Tibial artery (tissue), 4 donors: ENCODE measurements at regions not wholly inside any gene's neighbourhood (a gene's known extent, or its start where the extent isn't known, plus 50 kb on each side); places are given as distances from the start of the nearest gene placed in this dataset.

ENCODE experiments used
- DNase-seq, 2 donors: peaks; one replicate each; pipeline ENCODE4 v3.0.0-alpha.2; 2019
- H3K27ac ChIP-seq, 2 donors: fragments of 200-600 bp; sonication (generic) in 1 of 2; 1 replicate in 1 of 2; 2 replicates in 1 of 2; pipeline ENCODE4 v1.5.1; 2018 to 2019; ENCODE audit warnings: mild to moderate bottlenecking in 1 of 2
- H3K27me3 ChIP-seq, 2 donors: fragments of 200-600 bp; sonication (generic) in 1 of 2; one replicate each; pipeline versions ENCODE4 v1.5.1 to v1.6.0; 2016 to 2019
- H3K36me3 ChIP-seq, 3 donors: fragments of 200-600 bp; sonication (generic) in 2 of 3; one replicate each; pipeline ENCODE4 v1.5.1; 2016 to 2019; ENCODE audit warnings: mild to moderate bottlenecking in 2 of 3
- H3K4me1 ChIP-seq, 4 donors: fragments of 200-600 bp; sonication (generic) in 2 of 4; 1 replicate in 3 of 4; 2 replicates in 1 of 4; pipeline ENCODE4 v1.5.1; 2016 to 2019
- H3K4me3 ChIP-seq, 2 donors: fragments of 200-600 bp; sonication (generic) in 1 of 2; 1 replicate in 1 of 2; 2 replicates in 1 of 2; pipeline ENCODE4 v1.5.1; 2018 to 2019; ENCODE audit warnings: mild to moderate bottlenecking in 2 of 2
- H3K9me3 ChIP-seq, 3 donors: fragments of 200-600 bp; sonication (generic) in 1 of 3; one replicate each; pipeline ENCODE4 v1.5.1; 2016 to 2019
- intact Hi-C: fragments of 100-400 bp; cut with DNase I; formaldehyde crosslinking; loops from one replicate; pipeline ENCODE4 v1.15.0; 2023; ENCODE audit warnings: low total_unique reads
- TF ChIP-seq, protein P1 (sequence below), 2 experiments: fragments of 200-600 bp in 1 of 2; fragments of 450-650 bp in 1 of 2; IDR thresholded peaks; one replicate each; pipeline ENCODE4 v1.5.1; 2017 to 2019; ENCODE audit warnings: antibody characterized with exemption in 2 of 2, mild to moderate bottlenecking in 1 of 2, moderate library complexity in 1 of 2

DNA sequence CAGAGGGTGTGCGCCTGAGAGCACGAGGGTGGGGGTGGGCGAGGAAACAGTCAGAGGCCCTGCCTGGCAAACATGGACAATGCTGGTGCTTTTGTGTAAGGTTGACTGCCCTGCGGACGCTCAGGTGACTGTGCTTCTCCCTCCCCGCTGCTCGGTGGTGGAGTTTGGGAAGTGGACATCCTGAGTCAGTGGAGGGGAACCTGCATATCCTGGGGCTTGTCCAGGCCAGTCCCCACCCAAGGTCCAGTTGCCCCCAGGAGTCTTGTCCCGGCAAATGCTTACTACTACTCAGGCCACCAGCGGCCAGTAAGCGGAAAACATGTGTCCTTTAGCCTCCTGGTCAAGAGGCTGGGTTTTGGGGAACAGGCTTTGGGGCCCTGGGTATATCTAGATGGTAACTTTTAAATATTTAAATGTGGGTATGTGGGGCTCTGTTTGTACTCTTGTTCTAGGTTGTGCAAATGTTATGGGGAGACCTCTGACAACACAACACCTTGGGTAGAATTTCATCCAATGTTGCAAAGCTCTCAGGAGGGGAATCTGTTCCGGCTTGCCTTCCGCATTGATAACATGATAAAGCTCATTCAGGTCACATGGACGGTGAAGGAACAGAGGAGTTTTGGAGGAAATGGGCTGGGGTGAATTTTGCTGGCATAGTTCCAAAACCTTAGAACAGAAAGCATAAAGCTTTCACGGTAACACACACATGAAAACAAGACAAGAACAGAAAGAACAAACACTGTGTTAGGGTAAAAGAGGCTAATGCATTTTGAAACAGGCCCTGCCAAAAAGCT, 364.9 kb downstream of the PRDM2 start:
- Histone ChIP-seq H3K4me3 (no peak overlapping the region), H3K27me3 (no peaks in the 10 kb centered on the region), H3K36me3 (no peaks in the 10 kb centered on the region), H3K9me3 (no peaks in the 10 kb centered on the region), H3K4me1 (no peaks in the 10 kb centered on the region), H3K27ac (no peak overlapping the region)
- TF ChIP-seq, protein P1, sequence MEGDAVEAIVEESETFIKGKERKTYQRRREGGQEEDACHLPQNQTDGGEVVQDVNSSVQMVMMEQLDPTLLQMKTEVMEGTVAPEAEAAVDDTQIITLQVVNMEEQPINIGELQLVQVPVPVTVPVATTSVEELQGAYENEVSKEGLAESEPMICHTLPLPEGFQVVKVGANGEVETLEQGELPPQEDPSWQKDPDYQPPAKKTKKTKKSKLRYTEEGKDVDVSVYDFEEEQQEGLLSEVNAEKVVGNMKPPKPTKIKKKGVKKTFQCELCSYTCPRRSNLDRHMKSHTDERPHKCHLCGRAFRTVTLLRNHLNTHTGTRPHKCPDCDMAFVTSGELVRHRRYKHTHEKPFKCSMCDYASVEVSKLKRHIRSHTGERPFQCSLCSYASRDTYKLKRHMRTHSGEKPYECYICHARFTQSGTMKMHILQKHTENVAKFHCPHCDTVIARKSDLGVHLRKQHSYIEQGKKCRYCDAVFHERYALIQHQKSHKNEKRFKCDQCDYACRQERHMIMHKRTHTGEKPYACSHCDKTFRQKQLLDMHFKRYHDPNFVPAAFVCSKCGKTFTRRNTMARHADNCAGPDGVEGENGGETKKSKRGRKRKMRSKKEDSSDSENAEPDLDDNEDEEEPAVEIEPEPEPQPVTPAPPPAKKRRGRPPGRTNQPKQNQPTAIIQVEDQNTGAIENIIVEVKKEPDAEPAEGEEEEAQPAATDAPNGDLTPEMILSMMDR (IDR thresholded peaks at IDR 0.05), result no peak
- intact Hi-C loops, result no loop called here
- no peak for DNase-seq

DNA sequence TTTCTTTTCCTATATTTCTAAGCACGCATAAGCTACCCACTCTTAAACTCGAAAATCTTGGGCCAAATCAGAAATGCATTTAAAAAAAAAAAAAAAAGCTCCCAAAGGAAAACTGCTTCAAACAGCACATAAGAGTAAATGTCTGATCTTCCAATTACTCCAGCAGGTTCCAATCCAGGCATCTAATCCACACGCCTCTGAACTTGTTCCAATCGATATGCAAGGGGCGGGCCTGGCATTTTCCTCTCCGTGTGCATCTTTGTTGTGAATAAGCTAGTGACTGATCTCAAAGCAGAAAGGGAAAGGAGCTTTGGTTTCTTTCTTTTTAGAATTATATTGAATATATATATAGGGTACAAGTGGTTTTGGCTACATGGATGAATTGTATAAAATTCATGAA, 365.5 kb downstream of the PRDM2 start:
- H3K4me3 ChIP-seq, result no peak overlapping the region
- no peak for DNase-seq
- no peaks in the 10 kb centered on the region for H3K27me3 ChIP-seq
- no peaks in the 10 kb centered on the region for H3K4me1 ChIP-seq
- intact Hi-C loops, result no loop called here
- TF ChIP-seq, protein P1 (IDR thresholded peaks at IDR 0.05), result no peak
- no peak overlapping the region for H3K27ac ChIP-seq
- no peaks in the 10 kb centered on the region for H3K9me3 ChIP-seq
- H3K36me3 ChIP-seq, result no peaks in the 10 kb centered on the region

DNA sequence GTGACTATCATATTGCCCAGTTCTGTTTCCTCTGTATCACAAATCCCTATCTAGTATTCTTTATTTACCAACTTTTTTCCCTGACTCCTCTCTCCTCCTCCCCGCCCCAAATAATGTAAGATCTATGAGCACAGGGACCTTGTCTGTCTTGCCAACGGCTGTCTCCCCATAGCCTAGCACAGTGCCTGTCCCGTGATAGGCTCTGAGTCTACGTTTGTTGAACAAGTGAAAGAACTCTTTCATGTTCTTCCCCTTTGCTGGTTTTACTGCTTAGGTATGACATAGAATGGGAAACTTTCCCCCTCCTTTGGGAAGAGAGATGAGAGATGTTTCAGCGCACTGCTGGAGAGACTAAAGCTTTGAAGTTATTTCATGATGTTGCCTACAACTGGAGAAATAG, 367.0 kb downstream of the PRDM2 start:
- Histone ChIP-seq H3K4me1 (no peaks in the 10 kb centered on the region), H3K36me3 (no peaks in the 10 kb centered on the region), H3K4me3 (no peak overlapping the region), H3K27ac (no peak overlapping the region), H3K27me3 (no peaks in the 10 kb centered on the region), H3K9me3 (no peaks in the 10 kb centered on the region)
- no peak for DNase-seq
- intact Hi-C loops, result no loop called here
- TF ChIP-seq, protein P1 (IDR thresholded peaks at IDR 0.05), result no peak

DNA sequence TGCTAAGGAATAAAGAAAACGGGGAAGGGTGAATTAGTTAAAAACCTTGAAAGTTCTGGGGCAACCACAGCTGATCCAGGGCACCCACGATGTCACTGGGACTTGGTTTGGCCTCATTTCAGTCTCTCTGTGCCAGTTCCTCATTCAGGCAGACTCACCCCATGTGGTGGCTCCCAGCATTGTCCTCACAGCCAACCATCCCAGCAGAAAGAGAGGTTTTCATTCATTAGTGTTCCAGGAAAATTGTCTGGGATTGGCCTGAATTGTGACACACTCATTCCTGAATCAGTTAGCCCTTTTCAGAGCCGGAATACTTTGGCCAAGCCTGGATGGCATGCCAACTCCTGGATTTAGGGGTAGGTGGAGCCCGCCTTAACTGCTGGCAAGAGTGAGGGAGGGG, 367.7 kb downstream of the PRDM2 start:
- Histone ChIP-seq H3K27ac (no peak overlapping the region), H3K4me1 (no peaks in the 10 kb centered on the region), H3K9me3 (no peaks in the 10 kb centered on the region), H3K36me3 (no peaks in the 10 kb centered on the region), H3K27me3 (no peaks in the 10 kb centered on the region), H3K4me3 (no peak overlapping the region)
- no peak for DNase-seq
- intact Hi-C loops, result no loop called here
- TF ChIP-seq, protein P1 (IDR thresholded peaks at IDR 0.05), result no peak

DNA sequence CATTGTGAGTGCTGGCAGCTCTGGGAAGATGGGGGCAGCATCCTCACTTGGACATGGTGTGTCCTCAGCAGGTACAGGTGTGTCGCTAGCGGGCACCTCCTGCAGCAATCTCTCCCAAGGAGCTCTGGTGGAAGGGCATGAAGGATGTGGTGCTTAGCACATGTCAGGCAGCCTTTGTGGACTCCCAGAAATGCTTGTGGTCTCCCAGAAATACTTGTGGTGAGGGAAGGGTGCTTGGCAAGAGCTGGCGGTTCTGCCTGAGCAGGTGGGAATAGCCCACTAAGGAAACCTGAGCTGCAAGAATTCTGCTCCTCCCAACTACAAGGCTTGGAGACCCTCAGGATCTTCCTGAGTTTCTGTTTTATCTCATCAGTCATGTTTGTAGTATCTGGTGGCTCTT, 371.6 kb downstream of the PRDM2 start:
- Histone ChIP-seq H3K9me3 (peaks cover 0 to 1% (median 0%) of the 10 kb centered on the region in 3 donors), H3K36me3 (no peaks in the 10 kb centered on the region), H3K4me1 (no peaks in the 10 kb centered on the region), H3K27ac (no peak overlapping the region), H3K27me3 (peaks cover 0 to 6% of the 10 kb centered on the region in 2 donors), H3K4me3 (no peak overlapping the region)
- intact Hi-C loops, result no loop called here
- no peak for DNase-seq
- TF ChIP-seq, protein P1 (IDR thresholded peaks at IDR 0.05), result no peak
